ENCODE measurements at regions not wholly inside any gene's neighbourhood (a gene's known extent, or its start where the extent isn't known, plus 50 kb on each side); places are given as distances from the start of the nearest gene placed in this dataset.
"Not testable (repeated sequence)": the region's sequence is repeated elsewhere in the genome, so short reads cannot be mapped to it uniquely, and the experiment has no call there.

GRCh38 chr2:87301349-87301748, 279.7 kb upstream of the PLGLB1 start:
- TF ChIP-seq CTCF (IDR thresholded peaks at IDR 0.05 in 4 of 5, conservative IDR thresholded peaks at IDR 0.05 in 1 of 5); POLR2A (IDR thresholded peaks at IDR 0.05): not testable (repeated sequence)
